GM18517 (cell line): ENCODE measurements at regions not wholly inside any gene's neighbourhood (a gene's known extent, or its start where the extent isn't known, plus 50 kb on each side); places are given as distances from the start of the nearest gene placed in this dataset.
"Not testable (repeated sequence)": the region's sequence is repeated elsewhere in the genome, so short reads cannot be mapped to it uniquely, and the experiment has no call there.

ENCODE experiments used
- ATAC-seq: cut with Tn5 transposase; IDR thresholded peaks from one replicate; pipeline ENCODE4 v1.9.1; 2021; ENCODE audit warnings: mild to moderate bottlenecking, moderate library complexity; ENCODE audit not compliant: unreplicated experiment

- no peak for ATAC-seq
These were observed 209.0 kb upstream of the KYNU start for GRCh38 chr2:142668420-142668819.

DNA sequence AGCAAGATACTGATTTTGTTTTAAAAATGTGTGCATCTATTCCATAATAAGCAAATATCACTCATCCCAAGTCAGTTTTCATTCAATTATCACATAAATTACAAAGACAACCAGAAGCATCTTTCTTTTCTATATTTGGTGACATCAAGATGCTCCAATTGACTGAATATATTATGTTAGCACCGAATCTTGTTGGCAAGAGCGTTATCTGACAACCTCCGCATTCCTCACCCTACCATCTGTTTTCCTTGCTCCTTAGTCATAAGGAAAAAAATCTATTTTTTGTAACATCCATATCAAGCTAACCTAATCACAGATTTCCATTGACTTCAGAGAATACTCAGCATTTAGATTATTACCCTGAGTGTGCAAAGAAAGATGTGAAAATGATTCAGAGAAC lies 212.2 kb upstream of the KYNU start:
- no peak for ATAC-seq

DNA sequence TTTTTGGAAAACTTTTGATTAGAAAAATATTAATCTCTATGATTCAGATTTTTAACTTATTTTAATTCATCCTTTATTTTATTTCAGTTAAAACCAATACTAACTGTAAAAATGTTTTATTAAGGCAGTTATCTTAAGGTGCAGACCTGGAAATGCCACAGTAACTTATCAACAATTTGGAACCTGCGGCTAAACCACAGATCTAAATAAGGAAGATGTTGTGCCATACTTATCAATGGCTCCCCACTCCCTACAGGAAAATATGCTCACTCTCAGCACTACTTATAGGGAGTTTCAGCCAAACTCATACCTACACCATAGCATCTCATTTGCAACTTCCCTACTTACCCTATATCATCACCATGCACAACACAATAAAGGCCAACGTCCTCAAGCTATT lies 226.9 kb upstream of the KYNU start:
- ATAC-seq: no peak

DNA sequence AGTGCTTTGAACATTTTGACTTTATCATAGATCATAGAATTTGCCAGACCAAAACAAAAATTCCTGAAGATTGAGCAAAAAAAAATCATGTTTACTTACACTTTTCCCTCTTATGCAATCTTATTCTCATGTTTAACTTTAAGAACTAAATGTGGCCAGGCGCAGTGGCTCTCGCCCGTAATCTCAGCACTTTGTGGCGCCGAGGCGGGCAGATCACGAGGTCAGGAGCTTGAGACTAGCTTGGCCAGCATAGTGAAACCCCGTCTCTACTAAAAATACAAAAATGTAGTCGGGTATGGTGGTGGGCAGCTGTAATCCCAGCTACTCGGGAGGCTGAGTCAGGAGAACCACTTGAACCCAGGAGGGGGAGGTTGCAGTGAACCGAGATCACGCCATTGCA lies 227.9 kb upstream of the KYNU start:
- no peak for ATAC-seq

- ATAC-seq: no peak
These were observed 234.8 kb upstream of the KYNU start for GRCh38 chr2:142642650-142643049.

- no peak for ATAC-seq
These were observed 248.3 kb upstream of the KYNU start for GRCh38 chr2:142629193-142629592.

DNA sequence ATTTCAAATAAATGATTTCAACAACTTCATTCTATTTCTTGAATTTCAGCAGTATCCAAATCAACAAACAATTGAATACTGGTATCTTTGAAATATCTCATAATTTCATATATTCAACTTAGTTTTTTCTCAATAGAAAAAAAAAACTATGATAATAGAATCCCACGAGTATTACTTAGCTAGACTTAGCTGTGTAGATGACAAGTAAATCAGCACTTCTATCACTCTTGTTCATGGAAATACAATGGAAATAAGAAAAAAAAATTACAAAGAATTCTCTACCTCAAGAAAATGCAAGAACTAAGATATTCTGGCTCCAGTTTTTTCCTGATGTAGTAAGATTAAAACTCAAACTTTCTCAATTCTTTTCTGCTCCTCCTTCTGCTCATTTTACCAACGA lies 256.2 kb upstream of the KYNU start:
- no peak for ATAC-seq

DNA sequence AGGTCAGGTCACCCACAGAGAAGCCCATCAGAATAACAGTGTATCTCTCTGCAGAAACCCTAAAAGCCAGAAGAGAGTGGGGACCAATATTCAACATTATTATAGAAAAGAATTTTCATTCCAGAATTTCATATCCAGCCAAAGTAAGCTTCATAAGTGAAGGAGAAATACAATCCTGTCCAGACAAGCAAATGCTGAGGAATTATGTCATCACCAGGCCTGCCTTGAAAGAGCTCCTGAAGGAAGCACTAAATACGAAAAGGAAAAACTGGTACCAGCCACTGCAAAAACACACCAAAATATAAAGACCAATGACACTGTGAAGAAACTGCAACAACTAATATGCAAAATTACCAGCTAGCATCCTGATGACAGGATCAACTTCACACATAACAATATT lies 260.0 kb upstream of the KYNU start:
- no peak for ATAC-seq

DNA sequence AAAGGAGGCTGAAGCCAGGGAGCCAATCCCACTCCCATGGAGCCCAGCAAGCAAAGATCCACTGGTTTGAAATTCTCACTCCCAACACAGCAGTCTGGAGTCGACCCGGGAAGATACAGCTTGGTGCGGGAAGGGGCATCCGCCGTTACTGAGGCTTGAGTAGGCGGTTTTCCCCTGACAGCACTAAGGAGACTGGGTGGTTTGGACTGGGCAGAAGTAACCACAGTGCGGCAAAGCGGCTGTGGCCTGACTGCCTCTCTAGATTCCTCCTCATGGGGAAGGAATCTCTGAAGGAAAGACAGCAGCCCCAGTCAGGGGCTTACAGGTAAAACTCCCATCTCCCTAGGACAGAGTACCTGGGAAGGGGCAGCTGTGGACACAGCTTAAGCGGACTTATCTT lies 261.6 kb upstream of the KYNU start:
- ATAC-seq: no peak

GRCh38 chr2:142613193-142613592 lies 264.3 kb upstream of the KYNU start:
- ATAC-seq: not testable (repeated sequence)

DNA sequence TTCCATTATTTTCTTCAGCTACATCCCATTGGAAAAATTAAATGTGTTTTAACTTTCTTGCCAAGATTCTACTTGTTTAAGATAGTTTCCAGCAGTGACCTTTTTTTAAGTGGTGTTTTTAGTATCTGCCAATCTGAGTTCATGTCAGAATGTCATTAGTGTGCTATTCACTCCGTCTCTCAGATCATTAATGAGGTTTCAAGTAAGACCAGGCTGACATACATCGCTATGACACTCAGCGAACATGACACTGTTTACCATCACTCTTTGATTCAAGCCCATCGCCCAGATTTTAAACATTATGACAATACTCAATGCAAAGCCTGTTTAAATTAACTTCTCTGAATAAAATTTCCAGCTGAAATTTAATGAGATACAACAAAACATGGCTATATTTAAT lies 272.0 kb upstream of the KYNU start:
- no peak for ATAC-seq

DNA sequence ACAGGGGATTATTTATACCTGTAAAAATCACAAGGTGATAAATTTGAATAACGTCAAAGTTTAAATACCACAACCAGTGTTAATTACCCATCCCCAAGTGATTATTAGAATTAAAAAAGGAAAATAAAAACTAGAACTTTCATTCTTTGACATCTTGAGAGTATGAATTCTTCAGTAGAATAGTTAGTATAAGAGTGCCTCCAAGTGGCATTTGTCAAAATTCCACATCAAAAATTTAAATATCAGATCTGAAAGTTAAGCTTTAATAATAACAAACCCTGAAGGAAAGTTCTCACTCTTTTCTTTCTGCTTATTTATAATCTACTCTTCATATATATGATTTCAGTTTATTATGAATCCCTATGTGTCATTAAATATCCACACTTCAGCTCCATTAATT lies 273.7 kb upstream of the KYNU start:
- ATAC-seq: no peak

GRCh38 chr2:142602418-142602989 lies 275.0 kb upstream of the KYNU start:
- no peak for ATAC-seq

- no peak for ATAC-seq
These were observed 275.7 kb upstream of the KYNU start for GRCh38 chr2:142601794-142602193.

GRCh38 chr2:142599504-142599903 lies 278.0 kb upstream of the KYNU start:
- ATAC-seq: no peak

GRCh38 chr2:142598846-142599245 lies 278.6 kb upstream of the KYNU start:
- no peak for ATAC-seq

DNA sequence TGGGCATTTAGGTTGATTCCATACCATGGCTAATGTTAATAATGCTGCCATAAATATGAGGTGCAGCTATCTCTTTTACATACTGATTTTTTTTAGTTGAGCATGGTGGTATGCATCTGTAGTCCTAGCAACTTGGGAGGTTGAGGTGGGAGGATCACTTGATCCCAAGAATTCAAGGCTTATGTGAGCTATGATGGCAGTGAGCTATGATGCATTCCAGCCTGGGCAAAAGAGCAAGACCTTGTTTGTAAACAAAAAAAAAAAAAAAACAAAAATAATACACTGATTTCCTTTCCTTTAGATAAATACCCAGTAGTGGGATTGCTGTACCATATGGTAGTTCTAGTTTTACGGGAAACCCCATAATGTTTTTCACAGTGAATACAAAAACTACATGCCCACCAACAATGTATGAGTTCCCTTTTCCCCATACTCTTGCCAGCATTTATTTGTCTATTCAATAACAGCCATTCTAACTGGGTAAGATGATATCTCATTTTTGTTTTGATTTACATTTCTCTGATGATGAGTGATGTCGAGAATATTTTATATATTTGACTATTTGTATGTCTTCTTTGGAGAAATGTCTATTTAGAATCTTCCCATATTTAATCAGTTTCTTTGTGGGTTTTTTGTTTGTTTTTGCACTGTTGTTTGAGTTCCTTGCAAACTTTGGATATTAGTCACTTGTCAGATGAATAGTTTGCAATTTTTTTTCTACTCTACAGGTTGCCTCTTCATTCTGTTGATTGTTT lies 281.0 kb upstream of the KYNU start:
- no peak for ATAC-seq

GRCh38 chr2:142594935-142595334 lies 282.5 kb upstream of the KYNU start:
- ATAC-seq: no peak

DNA sequence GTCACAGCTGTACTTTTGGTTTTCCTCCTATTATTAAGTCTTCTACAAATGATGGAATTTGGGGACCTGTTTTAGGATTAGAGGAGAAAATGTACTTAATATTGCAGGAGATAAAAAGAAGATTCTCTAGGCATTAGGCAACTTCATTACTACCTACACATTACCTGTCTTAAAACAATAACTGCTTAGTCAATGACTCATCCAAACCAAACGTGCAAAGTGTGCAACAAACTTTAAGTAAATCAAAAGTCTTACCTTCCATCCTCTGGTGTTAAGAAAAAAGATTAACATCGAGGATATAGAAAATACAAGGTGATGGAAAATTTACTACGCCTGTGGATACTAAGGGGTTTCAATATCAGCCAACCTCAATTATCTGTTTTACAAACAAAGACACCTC lies 285.3 kb upstream of the KYNU start:
- ATAC-seq: no peak

GRCh38 chr2:142591420-142591819 lies 286.0 kb upstream of the KYNU start:
- no peak for ATAC-seq

DNA sequence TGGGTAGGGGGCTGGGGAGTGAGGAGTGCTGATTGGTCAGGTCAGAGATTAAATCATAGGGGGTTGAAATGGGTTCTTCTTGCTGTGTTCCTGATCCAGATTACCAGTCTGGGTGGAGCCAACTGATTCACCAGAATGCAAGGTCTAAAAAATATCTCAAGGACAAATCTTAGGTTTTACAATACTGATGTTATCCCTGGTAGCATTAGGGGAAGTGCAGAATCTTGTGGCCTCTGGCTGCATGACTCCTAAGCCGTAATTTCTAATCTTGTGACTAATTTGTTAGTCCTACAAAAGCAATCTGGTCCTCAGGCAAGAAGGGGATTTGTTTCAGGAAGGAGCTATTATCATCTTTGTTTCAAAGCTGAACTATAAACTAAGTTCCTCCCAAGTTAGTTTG lies 289.2 kb upstream of the KYNU start:
- ATAC-seq: no peak

DNA sequence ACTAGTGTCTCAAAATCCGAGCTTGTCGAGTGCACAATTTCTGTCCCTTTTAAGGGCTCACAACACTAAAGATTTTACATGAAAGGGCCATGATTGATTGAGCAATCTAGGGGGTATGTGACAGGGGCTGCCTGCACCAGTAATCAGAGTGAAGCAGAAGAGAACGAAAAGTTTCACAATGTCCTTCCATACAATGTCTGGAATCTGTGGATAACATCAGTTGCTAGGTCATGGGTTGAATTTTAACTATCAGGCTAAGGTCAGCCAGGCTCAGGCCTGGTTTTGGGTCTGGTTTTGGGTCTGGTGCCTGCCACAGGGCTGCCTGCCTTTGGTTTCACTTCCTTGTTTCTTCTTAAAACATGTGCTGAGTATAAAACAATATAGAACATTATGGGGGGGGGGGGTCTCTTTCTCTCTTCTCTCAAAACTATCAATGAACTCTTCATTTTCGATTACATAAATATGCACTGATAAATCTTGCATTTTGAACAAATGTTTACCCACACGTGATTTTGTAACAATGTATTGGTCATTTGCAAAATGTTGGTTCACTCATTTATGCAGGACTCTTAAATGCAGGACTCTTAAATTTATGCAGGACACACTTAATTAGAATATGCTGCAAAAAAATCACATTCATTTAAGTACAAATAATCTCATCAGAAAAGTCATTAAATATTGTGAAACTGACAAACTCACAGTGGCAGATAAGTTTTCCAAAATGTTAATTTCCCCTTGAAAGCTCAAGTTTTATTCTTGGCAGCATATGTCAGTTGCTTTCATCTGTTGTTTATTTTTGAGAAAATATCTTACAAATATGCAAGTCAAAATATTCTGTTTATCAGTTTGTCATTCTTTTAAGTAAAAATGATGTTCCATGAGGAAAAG lies 290.5 kb upstream of the KYNU start:
- ATAC-seq: no peak
